Panc1 (cell line): ENCODE measurements at regions not wholly inside any gene's neighbourhood (a gene's known extent, or its start where the extent isn't known, plus 50 kb on each side); places are given as distances from the start of the nearest gene placed in this dataset.

ENCODE experiments used
- CTCF ChIP-seq: fragments of 450-650 bp; IDR thresholded peaks from 2 replicates; pipeline ENCODE4 v1.5.1; 2017; ENCODE audit warnings: mild to moderate bottlenecking
- REST ChIP-seq, 2 experiments: IDR thresholded peaks; 2 replicates each; pipeline ENCODE4 v1.6.1; 2011 to 2012; ENCODE audit warnings: low read depth in 2 of 2, control low read depth in 1 of 2, low read length in 1 of 2, mild to moderate bottlenecking in 1 of 2, moderate library complexity in 1 of 2; ENCODE audit not compliant: insufficient read depth in 1 of 2
- SIN3A ChIP-seq: IDR thresholded peaks from 2 replicates; pipeline ENCODE4 v1.6.1; 2012; ENCODE audit warnings: low read depth, mild to moderate bottlenecking, low read length, moderate library complexity, borderline replicate concordance; ENCODE audit not compliant: insufficient read depth

- no peak for TF ChIP-seq SIN3A
- TF ChIP-seq CTCF: no peak
- no peak for TF ChIP-seq REST (IDR thresholded peaks at IDR 0.05; ENCODE audit: insufficient read depth in 1 of 2, low read depth in 2 of 2, low read length in 1 of 2)
Observed at GRCh38 chr12:107179871-107180270, 86.5 kb upstream of the CRY1 start.
